MM.1S (cell line): ENCODE measurements at regions not wholly inside any gene's neighbourhood (a gene's known extent, or its start where the extent isn't known, plus 50 kb on each side); places are given as distances from the start of the nearest gene placed in this dataset.

ENCODE experiments used
- DNase-seq: peaks from one replicate; pipeline ENCODE4 v3.0.0-alpha.2; 2015
- H2AFZ ChIP-seq: fragments of 300-600 bp; sonication (generic); 2 replicates; pipeline ENCODE4 v1.6.0; 2016; ENCODE audit warnings: antibody characterized with exemption, low read length
- H3F3A ChIP-seq: fragments of 300-600 bp; sonication (generic); 2 replicates; pipeline ENCODE4 v1.6.1; 2016; ENCODE audit warnings: mild to moderate bottlenecking, antibody characterized with exemption, low read length, moderate library complexity, mixed read lengths; ENCODE audit not compliant: insufficient read depth
- H3K27ac ChIP-seq: fragments of 300-600 bp; sonication (generic); 2 replicates; pipeline ENCODE4 v1.5.1; 2016; ENCODE audit warnings: mild to moderate bottlenecking, low read length
- H3K27me3 ChIP-seq: fragments of 300-600 bp; sonication (generic); replicated peaks from 2 replicates; pipeline ENCODE4 v1.6.0; 2016; ENCODE audit warnings: low read length; ENCODE audit not compliant: insufficient read depth
- H3K36me3 ChIP-seq: fragments of 300-600 bp; sonication (generic); replicated peaks from 2 replicates; pipeline ENCODE4 v1.6.1; 2016; ENCODE audit warnings: mild to moderate bottlenecking, low read length, mixed read lengths; ENCODE audit not compliant: insufficient read depth
- H3K4me1 ChIP-seq: fragments of 300-600 bp; sonication (generic); 2 replicates; pipeline ENCODE4 v1.6.1; 2016; ENCODE audit warnings: low read length, mixed read lengths
- H3K4me2 ChIP-seq: fragments of 300-600 bp; sonication (generic); 2 replicates; pipeline ENCODE4 v1.6.0; 2016; ENCODE audit warnings: low read depth, low read length
- H3K4me3 ChIP-seq: fragments of 300-600 bp; sonication (generic); 2 replicates; pipeline ENCODE4 v1.5.1; 2016; ENCODE audit warnings: low read length, mixed read lengths
- H3K79me2 ChIP-seq: fragments of 300-600 bp; sonication (generic); 2 replicates; pipeline ENCODE4 v1.6.1; 2016; ENCODE audit warnings: mixed run types, low read length, mixed read lengths
- H3K9ac ChIP-seq: fragments of 300-600 bp; sonication (generic); 2 replicates; pipeline ENCODE4 v1.6.1; 2016; ENCODE audit warnings: low read length, mixed read lengths
- H3K9me2 ChIP-seq: fragments of 300-600 bp; sonication (generic); replicated peaks from 2 replicates; pipeline ENCODE4 v1.6.1; 2016; ENCODE audit warnings: mild to moderate bottlenecking, low read length, mixed read lengths; ENCODE audit not compliant: insufficient read depth
- H3K9me3 ChIP-seq: fragments of 300-600 bp; sonication (generic); replicated peaks from 2 replicates; pipeline ENCODE4 v1.6.1; 2016; ENCODE audit warnings: mild to moderate bottlenecking, low read length, mixed read lengths; ENCODE audit not compliant: insufficient read depth
- H4K20me1 ChIP-seq: fragments of 300-600 bp; sonication (generic); 2 replicates; pipeline ENCODE4 v1.6.1; 2016; ENCODE audit warnings: mild to moderate bottlenecking, low read length, moderate library complexity, mixed read lengths; ENCODE audit not compliant: insufficient read depth
- CTCF ChIP-seq: fragments of 300-600 bp; sonication (generic); IDR thresholded peaks from 2 replicates; pipeline ENCODE4 v1.5.1; 2016; ENCODE audit warnings: antibody characterized with exemption, low read length, mixed read lengths
- EZH2 ChIP-seq: fragments of 300-600 bp; sonication (generic); optimal IDR thresholded peaks from 2 replicates; pipeline ENCODE3; 2017; ENCODE audit warnings: low read depth, mild to moderate bottlenecking, antibody characterized with exemption, low read length, mixed read lengths
- EZH2phosphoT487 ChIP-seq: fragments of 300-600 bp; sonication (generic); IDR thresholded peaks from 2 replicates; pipeline ENCODE4 v1.6.1; 2018; ENCODE audit warnings: antibody characterized with exemption, low read length

GRCh38 chr1:224811564-224811963 is 117.9 kb upstream of the DNAH14 start:
- Histone ChIP-seq H3K79me2 (no peaks in the 10 kb centered on the region), H3K27me3 (no peaks in the 10 kb centered on the region), H3K4me3 (no peak overlapping the region), H3F3A (no peaks in the 10 kb centered on the region), H3K36me3 (no peaks in the 10 kb centered on the region), H2AFZ (no peak overlapping the region), H4K20me1 (no peaks in the 10 kb centered on the region), H3K9me3 (no peaks in the 10 kb centered on the region), H3K4me2 (no peak overlapping the region), H3K4me1 (no peaks in the 10 kb centered on the region), H3K9ac (no peak overlapping the region), H3K27ac (no peak overlapping the region), H3K9me2 (no peaks in the 10 kb centered on the region)
- DNase-seq, result no peak
- TF ChIP-seq EZH2 (no peak), EZH2phosphoT487 (no peak), CTCF (no peak)

- no peak for DNase-seq
- no peaks in the 10 kb centered on the region for H3K79me2 ChIP-seq
These were observed 113.8 kb upstream of the DNAH14 start for GRCh38 chr1:224815647-224816046.

GRCh38 chr1:224816062-224816461 is 113.4 kb upstream of the DNAH14 start:
- Histone ChIP-seq H3K4me3 (no peak overlapping the region), H3K27ac (no peak overlapping the region), H3K79me2 (no peaks in the 10 kb centered on the region), H3K9ac (no peak overlapping the region), H4K20me1 (no peaks in the 10 kb centered on the region), H3K27me3 (no peaks in the 10 kb centered on the region), H3K4me2 (no peak overlapping the region), H3F3A (no peaks in the 10 kb centered on the region), H2AFZ (no peak overlapping the region), H3K9me2 (no peaks in the 10 kb centered on the region), H3K36me3 (no peaks in the 10 kb centered on the region), H3K4me1 (no peaks in the 10 kb centered on the region), H3K9me3 (no peaks in the 10 kb centered on the region)
- no peak for TF ChIP-seq EZH2
- no peak for TF ChIP-seq EZH2phosphoT487
- no peak for TF ChIP-seq CTCF
- DNase-seq, result no peak

More at GRCh38 chr1:224815647-224816046, 113.8 kb upstream of the DNAH14 start:
- Histone ChIP-seq H3K4me2 (no peak overlapping the region), H4K20me1 (no peaks in the 10 kb centered on the region), H3K27ac (no peak overlapping the region), H3F3A (no peaks in the 10 kb centered on the region), H3K4me1 (no peaks in the 10 kb centered on the region), H3K27me3 (no peaks in the 10 kb centered on the region), H3K9me3 (no peaks in the 10 kb centered on the region), H3K4me3 (no peak overlapping the region), H3K9me2 (no peaks in the 10 kb centered on the region), H3K9ac (no peak overlapping the region), H2AFZ (no peak overlapping the region), H3K36me3 (no peaks in the 10 kb centered on the region)
- TF ChIP-seq EZH2 (no peak), CTCF (no peak), EZH2phosphoT487 (no peak)

GRCh38 chr1:224817382-224817781 is 112.1 kb upstream of the DNAH14 start:
- no peak overlapping the region for H2AFZ ChIP-seq
- H3K4me1 ChIP-seq, result no peaks in the 10 kb centered on the region
- H3K27me3 ChIP-seq, result no peaks in the 10 kb centered on the region
- H3K9me3 ChIP-seq, result no peaks in the 10 kb centered on the region
- H3K9me2 ChIP-seq, result no peaks in the 10 kb centered on the region
- H3K9ac ChIP-seq, result no peak overlapping the region
- no peak overlapping the region for H3K27ac ChIP-seq
- DNase-seq, result no peak
- H3K36me3 ChIP-seq, result no peaks in the 10 kb centered on the region
- H4K20me1 ChIP-seq, result no peaks in the 10 kb centered on the region
- no peak overlapping the region for H3K4me3 ChIP-seq
- no peaks in the 10 kb centered on the region for H3K79me2 ChIP-seq
- TF ChIP-seq CTCF (no peak), EZH2 (no peak), EZH2phosphoT487 (no peak)
- no peak overlapping the region for H3K4me2 ChIP-seq
- H3F3A ChIP-seq, result no peaks in the 10 kb centered on the region
